IMR-90 (cell line): ENCODE measurements at regions not wholly inside any gene's neighbourhood (a gene's known extent, or its start where the extent isn't known, plus 50 kb on each side); places are given as distances from the start of the nearest gene placed in this dataset.

ENCODE experiments used
- ATAC-seq: fragments of 200-7000 bp; cut with Tn5 transposase; 2 replicates; pipeline ENCODE4 v1.9.1; 2020; ENCODE audit warnings: low read depth, mild to moderate bottlenecking, moderate library complexity
- BruUV-seq: library from RNA; stranded (reverse); fragments of 400-500 nt; replicated peaks from 2 replicates; lab custom pipeline; 2021; lab: Mats Ljungman, UMichigan
- CTCF ChIA-PET: fragments of 300-600 bp; formaldehyde crosslinking; extraction: SDS; loops from one replicate; lab custom pipeline; 2021; ENCODE audit warnings: antibody characterized with exemption; lab: Yijun Ruan, JAX
- POLR2A ChIA-PET: fragments of 300-600 bp; sonication (Branson Sonifier 250); formaldehyde crosslinking; loops from one replicate; lab custom pipeline; 2022; ENCODE audit warnings: antibody characterized with exemption; ENCODE audit not compliant: unreplicated experiment; lab: Charles Lee
- DNase-seq: peaks from one replicate; pipeline ENCODE4 v3.0.0; 2013
- H2AFZ ChIP-seq: replicated peaks from 2 replicates; pipeline ENCODE3; 2013; ENCODE audit warnings: low read length, mild to moderate bottlenecking; ENCODE audit not compliant: poor library complexity
- H2AK5ac ChIP-seq: 2 replicates; pipeline ENCODE4 v1.6.1; 2013; ENCODE audit warnings: low read depth, low read length, inconsistent platforms
- H2AK9ac ChIP-seq: replicated peaks from 2 replicates; pipeline ENCODE3; 2013; ENCODE audit warnings: mild to moderate bottlenecking, low read depth, low read length, moderate library complexity; ENCODE audit not compliant: poor library complexity
- H2BK120ac ChIP-seq: 2 replicates; pipeline ENCODE4 v1.6.1; 2013; ENCODE audit warnings: low read depth, low read length, inconsistent platforms
- H2BK15ac ChIP-seq: 3 replicates; pipeline ENCODE4 v1.6.1; 2013; ENCODE audit warnings: low read depth, low read length, inconsistent platforms
- H2BK20ac ChIP-seq: 2 replicates; pipeline ENCODE4 v1.6.1; 2013; ENCODE audit warnings: low read depth, mild to moderate bottlenecking, inconsistent platforms, low read length, moderate library complexity
- H2BK5ac ChIP-seq: 2 replicates; pipeline ENCODE4 v1.6.1; 2013; ENCODE audit warnings: mild to moderate bottlenecking, low read depth, low read length, inconsistent platforms; ENCODE audit not compliant: poor library complexity, severe bottlenecking
- H3K14ac ChIP-seq: replicated peaks from 2 replicates; pipeline ENCODE4 v1.6.1; 2013; ENCODE audit warnings: low read depth, low read length, inconsistent platforms
- H3K18ac ChIP-seq: 2 replicates; pipeline ENCODE4 v1.6.1; 2013; ENCODE audit warnings: low read depth, low read length, control low read depth
- H3K23ac ChIP-seq: 2 replicates; pipeline ENCODE4 v1.6.1; 2013; ENCODE audit warnings: low read depth, low read length, inconsistent platforms
- H3K27ac ChIP-seq: 2 replicates; pipeline ENCODE4 v1.5.1; 2013; ENCODE audit warnings: mild to moderate bottlenecking, control low read depth, low read length; ENCODE audit not compliant: insufficient read depth
- H3K27me3 ChIP-seq: 2 replicates; pipeline ENCODE4 v1.6.1; 2013; ENCODE audit warnings: low read length; ENCODE audit not compliant: control insufficient read depth, insufficient read depth
- H3K36me3 ChIP-seq: 2 replicates; pipeline ENCODE4 v1.6.1; 2013; ENCODE audit warnings: low read length, mixed read lengths; ENCODE audit not compliant: control insufficient read depth, insufficient read depth
- H3K4ac ChIP-seq: 2 replicates; pipeline ENCODE4 v1.6.1; 2013; ENCODE audit warnings: low read depth, low read length, inconsistent platforms
- H3K4me1 ChIP-seq: 2 replicates; pipeline ENCODE4 v1.6.1; 2013; ENCODE audit warnings: low read length, mixed read lengths; ENCODE audit not compliant: control insufficient read depth, insufficient read depth
- H3K4me2 ChIP-seq: 2 replicates; pipeline ENCODE4 v1.6.1; 2013; ENCODE audit warnings: low read depth, mild to moderate bottlenecking, control low read depth, low read length, moderate library complexity
- H3K4me3 ChIP-seq: 2 replicates; pipeline ENCODE4 v1.5.1; 2013; ENCODE audit warnings: low read depth, mild to moderate bottlenecking, control low read depth, low read length, moderate library complexity; ENCODE audit not compliant: insufficient read depth
- H3K56ac ChIP-seq: 2 replicates; pipeline ENCODE4 v1.6.1; 2013; ENCODE audit warnings: low read length, inconsistent platforms; ENCODE audit not compliant: insufficient read depth; ENCODE audit errors: extremely low read depth
- H3K79me1 ChIP-seq, 2 experiments: 2 replicates each; pipeline ENCODE4 v1.6.1; 2013; ENCODE audit warnings: low read length in 2 of 2, inconsistent platforms in 1 of 2, low read depth in 1 of 2
- H3K9ac ChIP-seq: 2 replicates; pipeline ENCODE4 v1.6.1; 2013; ENCODE audit warnings: low read depth, low read length, control low read depth
- H3K9me1 ChIP-seq: 2 replicates; pipeline ENCODE4 v1.6.1; 2013; ENCODE audit warnings: low read length, inconsistent platforms; ENCODE audit not compliant: insufficient read depth
- H3K9me3 ChIP-seq: 2 replicates; pipeline ENCODE4 v1.6.1; 2013; ENCODE audit warnings: low read length; ENCODE audit not compliant: control insufficient read depth, insufficient read depth
- H4K20me1 ChIP-seq: 2 replicates; pipeline ENCODE4 v1.6.1; 2013; ENCODE audit warnings: low read length, inconsistent platforms; ENCODE audit not compliant: insufficient read depth
- H4K5ac ChIP-seq: 2 replicates; pipeline ENCODE4 v1.6.1; 2013; ENCODE audit warnings: mild to moderate bottlenecking, low read depth, low read length, control low read depth
- H4K8ac ChIP-seq, 2 experiments: 2 replicates each; pipeline ENCODE4 v1.6.1; 2013; ENCODE audit warnings: low read depth in 2 of 2, low read length in 2 of 2, control low read depth in 1 of 2, inconsistent platforms in 1 of 2
- H4K91ac ChIP-seq: 2 replicates; pipeline ENCODE4 v1.6.1; 2013; ENCODE audit warnings: low read depth, low read length, inconsistent platforms; ENCODE audit not compliant: insufficient read depth
- BHLHE40 ChIP-seq: fragments of 150-350 bp; IDR thresholded peaks from 2 replicates; pipeline ENCODE4 v1.6.1; 2016; ENCODE audit warnings: mild to moderate bottlenecking, low read depth, low read length
- CEBPB ChIP-seq: IDR thresholded peaks from 2 replicates; pipeline ENCODE4 v1.6.1; 2012; ENCODE audit warnings: low read depth, low read length, improper control_type of control experiment
- CHD1 ChIP-seq: IDR thresholded peaks from 2 replicates; pipeline ENCODE4 v1.6.1; 2012; ENCODE audit warnings: low read depth, low read length, improper control_type of control experiment
- ELK1 ChIP-seq: fragments of 150-350 bp; IDR thresholded peaks from 2 replicates; pipeline ENCODE4 v1.6.1; 2016; ENCODE audit warnings: low read depth, mild to moderate bottlenecking, low read length, moderate library complexity, borderline replicate concordance
- FOS ChIP-seq: fragments of 150-350 bp; IDR thresholded peaks from 2 replicates; pipeline ENCODE4 v1.6.1; 2016; ENCODE audit warnings: low read depth, low read length
- MAFK ChIP-seq: IDR thresholded peaks from 2 replicates; pipeline ENCODE4 v1.6.1; 2012; ENCODE audit warnings: low read depth, low read length, improper control_type of control experiment
- MAZ ChIP-seq: IDR thresholded peaks from 2 replicates; pipeline ENCODE4 v1.6.1; 2012; ENCODE audit warnings: low read depth, mild to moderate bottlenecking, low read length, improper control_type of control experiment, moderate library complexity, borderline replicate concordance
- MXI1 ChIP-seq: IDR thresholded peaks from 2 replicates; pipeline ENCODE4 v1.6.1; 2012; ENCODE audit warnings: low read depth, mild to moderate bottlenecking, low read length, moderate library complexity, borderline replicate concordance
- NFE2L2 ChIP-seq: fragments of 150-350 bp; IDR thresholded peaks from 2 replicates; pipeline ENCODE4 v1.6.1; 2016; ENCODE audit warnings: low read depth, mild to moderate bottlenecking, low read length
- RAD21 ChIP-seq: IDR thresholded peaks from 2 replicates; pipeline ENCODE4 v1.6.1; 2012; ENCODE audit warnings: low read length, improper control_type of control experiment
- RCOR1 ChIP-seq: IDR thresholded peaks from 2 replicates; pipeline ENCODE4 v1.6.1; 2012; ENCODE audit warnings: mild to moderate bottlenecking, low read length, improper control_type of control experiment; ENCODE audit not compliant: insufficient replicate concordance
- RFX5 ChIP-seq: IDR thresholded peaks from 2 replicates; pipeline ENCODE4 v1.8.0; 2012; ENCODE audit warnings: low read depth, mild to moderate bottlenecking, low read length, moderate library complexity
- SMC3 ChIP-seq: fragments of 150-350 bp; IDR thresholded peaks from 2 replicates; pipeline ENCODE4 v1.6.1; 2016; ENCODE audit warnings: low read depth, mild to moderate bottlenecking, antibody characterized with exemption, low read length, moderate library complexity
- USF2 ChIP-seq: fragments of 150-350 bp; IDR thresholded peaks from 2 replicates; pipeline ENCODE4 v1.6.1; 2017; ENCODE audit warnings: mild to moderate bottlenecking, antibody characterized with exemption, low read length, low read depth
- WGBS, 2 experiments: methylation state at CpG; one replicate each; pipeline versions ENCODE4 v1.1.5 to v1.1.7; 2013; ENCODE audit warnings: missing lambda C conversion rate in 2 of 2; ENCODE audit not compliant: insufficient read length in 1 of 2; ENCODE audit errors: extremely low coverage in 2 of 2; 5-methylcytosine and 5-hydroxymethylcytosine counted together
- dilution Hi-C: fragments of 300-500 bp; cut with HindIII; formaldehyde crosslinking; loops from one replicate; pipeline ENCODE4 v1.14.3; 2018; ENCODE audit warnings: low sequenced_read_pairs; ENCODE audit not compliant: unreplicated experiment
- in situ Hi-C: fragments of 300-500 bp; cut with MboI; formaldehyde crosslinking; loops from 3 replicates; pipeline ENCODE4 v1.14.3; 2019; ENCODE audit warnings: low sequenced_read_pairs, inconsistent platforms, mixed read lengths
- intact Hi-C: fragments of 100-400 bp; cut with micrococcal nuclease; formaldehyde crosslinking; loops from 2 replicates; pipeline ENCODE4 v1.10.0; 2022

- no peak for ATAC-seq
- Histone ChIP-seq H3K4me2 (no peak overlapping the region), H3K4ac (no peak overlapping the region), H3K27me3 (no peaks in the 10 kb centered on the region), H2AFZ (no peak overlapping the region), H3K27ac (no peak overlapping the region), H3K36me3 (no peaks in the 10 kb centered on the region), H2BK20ac (no peak overlapping the region), H4K5ac (no peak overlapping the region), H3K4me3 (no peak overlapping the region), H3K9me3 (no peaks in the 10 kb centered on the region), H3K18ac (no peak overlapping the region), H3K9me1 (no peaks in the 10 kb centered on the region), H3K14ac (no peak overlapping the region), H2BK5ac (no peak overlapping the region), H3K4me1 (no peaks in the 10 kb centered on the region), H2AK9ac (no peak overlapping the region), H2AK5ac (no peak overlapping the region), H2BK15ac (no peak overlapping the region), H3K23ac (no peak overlapping the region), H4K91ac (no peak overlapping the region), H4K8ac (no peak overlapping the region), H4K20me1 (no peaks in the 10 kb centered on the region), H3K9ac (no peak overlapping the region), H3K79me1 (no peaks in the 10 kb centered on the region), H2BK120ac (no peak overlapping the region), H3K56ac (no peak overlapping the region)
- WGBS, 2 experiments: no CpG with 5 or more reads among the region's 1 CpG
- POLR2A ChIA-PET: no interaction called here
- dilution Hi-C loops: no loop called here
- in situ Hi-C loops: no loop called here
- no peak for DNase-seq
- BruUV-seq: no TSS peak
- CTCF ChIA-PET: no interaction called here
- no peak for TF ChIP-seq BHLHE40
- no peak for TF ChIP-seq RCOR1
- no peak for TF ChIP-seq CHD1
- no peak for TF ChIP-seq USF2
- no peak for TF ChIP-seq RAD21
- no peak for TF ChIP-seq ELK1
- TF ChIP-seq CEBPB: no peak
- TF ChIP-seq MXI1: no peak
- TF ChIP-seq SMC3: no peak
- no peak for TF ChIP-seq RFX5
- TF ChIP-seq MAFK: no peak
- no peak for TF ChIP-seq MAZ
- TF ChIP-seq NFE2L2: no peak
- no peak for TF ChIP-seq FOS
- intact Hi-C loops: no loop called here
These were observed 1047.3 kb upstream of the SEMA6A start for GRCh38 chr5:117621921-117622320.
